H1 (cell line): ENCODE measurements at regions not wholly inside any gene's neighbourhood (a gene's known extent, or its start where the extent isn't known, plus 50 kb on each side); places are given as distances from the start of the nearest gene placed in this dataset.

Experiments
- CTCF ChIA-PET: fragments of 300-600 bp; sonication (Branson Sonifier 250); formaldehyde crosslinking; loops from one replicate; lab custom pipeline; 2021; ENCODE audit not compliant: partially characterized antibody; lab: Charles Lee
- POLR2A ChIA-PET: fragments of 300-600 bp; sonication (Branson Sonifier 250); formaldehyde crosslinking; loops from one replicate; lab custom pipeline; 2021; ENCODE audit warnings: inconsistent platforms; ENCODE audit not compliant: partially characterized antibody; lab: Charles Lee
- DNase-seq, 2 experiments: peaks; one replicate each; pipeline versions ENCODE4 v3.0.0 to v3.0.0-alpha.2; 2010 to 2022; ENCODE audit warnings: low spot score in 2 of 2, low read depth in 1 of 2, mixed read lengths in 1 of 2
- FAIRE-seq: peaks from 2 replicates; lab custom pipeline; 2011; peaks lifted over from hg19 to GRCh38; lab: Jason Lieb, UNC
- H2AFZ ChIP-seq: 2 replicates; pipeline ENCODE4 v1.8.1; 2012; ENCODE audit warnings: low read length, inconsistent platforms
- H2AK5ac ChIP-seq: 2 replicates; pipeline ENCODE4 v1.6.1; 2013; ENCODE audit warnings: low read depth, low read length
- H2BK120ac ChIP-seq: replicated peaks from 2 replicates; pipeline ENCODE3; 2013; ENCODE audit warnings: low read depth, low read length, inconsistent platforms
- H2BK12ac ChIP-seq: 2 replicates; pipeline ENCODE4 v1.6.1; 2013; ENCODE audit warnings: low read depth, low read length
- H2BK15ac ChIP-seq: 2 replicates; pipeline ENCODE4 v1.6.1; 2013; ENCODE audit warnings: low read length
- H2BK20ac ChIP-seq: 2 replicates; pipeline ENCODE4 v1.6.1; 2013; ENCODE audit warnings: low read length
- H2BK5ac ChIP-seq: 2 replicates; pipeline ENCODE4 v1.6.1; 2013; ENCODE audit warnings: low read depth, low read length
- H3K14ac ChIP-seq: 2 replicates; pipeline ENCODE4 v1.6.1; 2013; ENCODE audit warnings: inconsistent platforms; ENCODE audit not compliant: insufficient read length
- H3K18ac ChIP-seq: 2 replicates; pipeline ENCODE4 v1.6.1; 2013; ENCODE audit warnings: low read length; ENCODE audit errors: extremely low read depth
- H3K23ac ChIP-seq: 2 replicates; pipeline ENCODE4 v1.6.1; 2013; ENCODE audit warnings: inconsistent platforms; ENCODE audit not compliant: insufficient read length
- H3K23me2 ChIP-seq: 2 replicates; pipeline ENCODE4 v1.6.1; 2013; ENCODE audit warnings: low read depth, low read length
- H3K27ac ChIP-seq: 2 replicates; pipeline ENCODE4 v1.6.1; 2011; ENCODE audit warnings: low read depth, low read length, inconsistent platforms
- H3K27me3 ChIP-seq, 4 experiments: replicated peaks in 1 of 4; 1 replicate in 1 of 4; 2 replicates in 3 of 4; pipeline versions ENCODE4 v1.6.1 to v1.8.1; 2011 to 2013; ENCODE audit warnings: low read length in 3 of 4, mild to moderate bottlenecking in 3 of 4, inconsistent platforms in 2 of 4, mixed read lengths in 2 of 4, moderate library complexity in 1 of 4; ENCODE audit not compliant: control insufficient read depth in 3 of 4, insufficient read depth in 3 of 4; ENCODE audit errors: extremely low read depth in 1 of 4
- H3K36me3 ChIP-seq, 4 experiments: 2 replicates each; pipeline versions ENCODE4 v1.6.1 to v1.8.1; 2011 to 2013; ENCODE audit warnings: mild to moderate bottlenecking in 4 of 4, low read length in 3 of 4, moderate library complexity in 2 of 4, control low read depth in 1 of 4, inconsistent platforms in 1 of 4; ENCODE audit not compliant: insufficient read depth in 4 of 4, control insufficient read depth in 2 of 4
- H3K4ac ChIP-seq: replicated peaks from 2 replicates; pipeline ENCODE3; 2013; ENCODE audit warnings: low read length, low read depth, mixed read lengths, inconsistent platforms; ENCODE audit not compliant: insufficient read length
- H3K4me1 ChIP-seq, 4 experiments: replicated peaks in 1 of 4; 1 replicate in 1 of 4; 2 replicates in 3 of 4; pipeline versions ENCODE4 v1.6.1 to v1.8.1; 2011 to 2013; ENCODE audit warnings: low read length in 3 of 4, inconsistent platforms in 2 of 4, mixed read lengths in 1 of 4; ENCODE audit not compliant: insufficient read depth in 4 of 4, control insufficient read depth in 3 of 4
- H3K4me2 ChIP-seq, 2 experiments: 2 replicates each; pipeline versions ENCODE4 v1.6.1 to v1.8.1; 2011 to 2013; ENCODE audit warnings: low read depth in 2 of 2, low read length in 2 of 2, control low read depth in 1 of 2, inconsistent platforms in 1 of 2, mild to moderate bottlenecking in 1 of 2; ENCODE audit not compliant: insufficient read depth in 1 of 2
- H3K4me3 ChIP-seq, 4 experiments: fragments of 200-600, 300-600 bp in 1 of 4; sonication (generic), shearing (Covaris generic), sonication (Bioruptor Twin) in 1 of 4; 2 replicates each; pipeline versions ENCODE4 v1.5.1 to v1.8.1; 2011 to 2016; ENCODE audit warnings: low read length in 4 of 4, low read depth in 3 of 4, control low read depth in 2 of 4, inconsistent platforms in 2 of 4, mild to moderate bottlenecking in 2 of 4, mixed read lengths in 1 of 4, moderate library complexity in 1 of 4; ENCODE audit not compliant: insufficient read depth in 2 of 4; ENCODE audit errors: extremely low read depth in 1 of 4
- H3K56ac ChIP-seq: replicated peaks from 2 replicates; pipeline ENCODE3; 2013; ENCODE audit warnings: low read depth, mild to moderate bottlenecking, mixed read lengths, low read length, inconsistent platforms; ENCODE audit not compliant: insufficient read length
- H3K79me1 ChIP-seq: 2 replicates; pipeline ENCODE4 v1.6.1; 2013; ENCODE audit warnings: low read depth, low read length, control low read depth
- H3K79me2 ChIP-seq, 2 experiments: 2 replicates each; pipeline versions ENCODE4 v1.6.1 to v1.8.1; 2012 to 2013; ENCODE audit warnings: low read length in 2 of 2, mild to moderate bottlenecking in 2 of 2, inconsistent platforms in 1 of 2; ENCODE audit not compliant: insufficient read depth in 2 of 2, control insufficient read depth in 1 of 2
- H3K9ac ChIP-seq, 4 experiments: replicated peaks in 1 of 4; 1 replicate in 1 of 4; 2 replicates in 3 of 4; pipeline versions ENCODE4 v1.6.1 to v1.8.1; 2011 to 2013; ENCODE audit warnings: low read depth in 3 of 4, low read length in 3 of 4, control low read depth in 2 of 4, mild to moderate bottlenecking in 2 of 4, moderate library complexity in 2 of 4, inconsistent platforms in 1 of 4; ENCODE audit errors: extremely low read depth in 1 of 4
- H3K9me3 ChIP-seq, 2 experiments: 2 replicates each; pipeline versions ENCODE4 v1.6.1 to v1.8.1; 2012 to 2013; ENCODE audit warnings: mild to moderate bottlenecking in 2 of 2, moderate library complexity in 2 of 2, control low read depth in 1 of 2, inconsistent platforms in 1 of 2, low read depth in 1 of 2, low read length in 1 of 2, mixed read lengths in 1 of 2; ENCODE audit not compliant: insufficient read depth in 2 of 2
- H4K20me1 ChIP-seq, 2 experiments: replicated peaks in 1 of 2; 2 replicates each; pipeline versions ENCODE3 to v1.8.1; 2011 to 2013; ENCODE audit warnings: inconsistent platforms in 2 of 2, low read length in 2 of 2, mild to moderate bottlenecking in 1 of 2; ENCODE audit not compliant: insufficient read depth in 2 of 2, control insufficient read depth in 1 of 2
- H4K5ac ChIP-seq: 2 replicates; pipeline ENCODE4 v1.6.1; 2013; ENCODE audit warnings: low read length, low read depth, mixed read lengths, inconsistent platforms; ENCODE audit not compliant: insufficient read length
- H4K8ac ChIP-seq: 2 replicates; pipeline ENCODE4 v1.8.0; 2013; ENCODE audit warnings: mild to moderate bottlenecking, moderate library complexity, low read length, inconsistent platforms; ENCODE audit not compliant: insufficient read depth; ENCODE audit errors: extremely low read depth
- H4K91ac ChIP-seq: replicated peaks from 2 replicates; pipeline ENCODE3; 2013; ENCODE audit warnings: low read length, mixed read lengths, inconsistent platforms; ENCODE audit not compliant: insufficient read length
- BACH1 ChIP-seq: IDR thresholded peaks from 2 replicates; pipeline ENCODE4 v1.6.1; 2012; ENCODE audit warnings: low read length, improper control_type of control experiment
- CBX5 ChIP-seq: fragments of 300-800, 300-1000 bp; sonication (generic); IDR thresholded peaks from 2 replicates; pipeline ENCODE4 v1.7.1; 2016; ENCODE audit warnings: antibody characterized with exemption, low read length, low read depth
- CBX8 ChIP-seq: fragments of 300-800, 300-1000 bp; sonication (generic); IDR thresholded peaks from 2 replicates; pipeline ENCODE4 v1.7.1; 2016; ENCODE audit warnings: low read depth, low read length, borderline replicate concordance
- CEBPB ChIP-seq: IDR thresholded peaks from 2 replicates; pipeline ENCODE4 v1.6.1; 2012; ENCODE audit warnings: low read depth, low read length
- EGR1 ChIP-seq: IDR thresholded peaks from 2 replicates; pipeline ENCODE4 v1.6.1; 2011; ENCODE audit warnings: low read depth, low read length, borderline replicate concordance
- EZH2 ChIP-seq: fragments of 200-600 bp; sonication (generic); IDR thresholded peaks from 2 replicates; pipeline ENCODE4 v1.7.1; 2012; ENCODE audit warnings: low read depth, mild to moderate bottlenecking, moderate library complexity, low read length, inconsistent platforms; ENCODE audit not compliant: severe bottlenecking
- NRF1 ChIP-seq: IDR thresholded peaks from 2 replicates; pipeline ENCODE4 v1.6.1; 2011; ENCODE audit warnings: mild to moderate bottlenecking, low read depth, low read length, improper control_type of control experiment
- TAF7 ChIP-seq: optimal IDR thresholded peaks from 2 replicates; pipeline ENCODE3; 2011; ENCODE audit warnings: low read depth, mild to moderate bottlenecking, inconsistent platforms, low read length, moderate library complexity, borderline replicate concordance
- TCF12 ChIP-seq: IDR thresholded peaks from 2 replicates; pipeline ENCODE4 v1.6.1; 2011; ENCODE audit warnings: low read depth, mild to moderate bottlenecking, low read length
- WGBS, 2 experiments: shearing (Covaris generic) in 1 of 2; methylation state at CpG; one replicate each; pipeline versions ENCODE4 v1.1.6 to v1.1.7; 2013 to 2015; ENCODE audit warnings: low lambda C conversion rate in 2 of 2, mixed read lengths in 2 of 2, inconsistent platforms in 1 of 2, low coverage in 1 of 2, missing lambda C conversion rate in 1 of 2; ENCODE audit not compliant: insufficient replicate concordance in 2 of 2, insufficient coverage in 1 of 2, insufficient read length in 1 of 2; ENCODE audit errors: extremely low coverage in 1 of 2, missing lambda C conversion rate in 1 of 2; 5-methylcytosine and 5-hydroxymethylcytosine counted together
- TF ChIP-seq, protein P1 (sequence below): IDR thresholded peaks from 2 replicates; pipeline ENCODE4 v1.6.1; 2012; ENCODE audit warnings: inconsistent platforms

DNA sequence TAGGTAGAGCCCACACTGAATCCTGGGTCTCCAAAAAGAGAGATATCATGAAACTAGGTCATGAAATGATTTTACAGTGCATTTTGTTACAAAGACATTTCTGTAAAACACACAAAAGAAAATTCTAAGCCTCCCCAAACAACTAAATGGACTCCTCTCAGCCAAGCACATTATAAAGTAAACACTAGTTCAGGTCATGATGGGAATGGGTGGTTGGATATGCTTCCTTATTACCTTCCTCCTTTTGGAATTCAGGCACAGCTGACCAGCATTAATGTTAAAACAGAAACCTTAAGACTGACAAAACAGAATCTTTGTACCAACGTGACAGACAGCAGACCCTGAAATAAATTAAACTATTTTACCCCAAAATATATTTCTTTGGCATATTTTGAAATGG lies 87.9 kb upstream of the NPY2R start:
- no peak overlapping the region for H2AFZ ChIP-seq
- H3K27ac ChIP-seq: no peak overlapping the region
- H3K4ac ChIP-seq: no peak overlapping the region
- no peaks in the 10 kb centered on the region for H3K27me3 ChIP-seq
- FAIRE-seq (no peak), DNase-seq (no peak)
- peaks cover 0 to 7% (median 3%) of the 10 kb centered on the region in 4 experiments; a peak in 4 of 7 replicates for H3K4me1 ChIP-seq
- H2BK12ac ChIP-seq: no peak overlapping the region
- no peak overlapping the region for H2BK120ac ChIP-seq
- H3K9me3 ChIP-seq: peaks cover 5 to 17% of the 10 kb centered on the region in 2 experiments; a peak in 3 of 4 replicates
- H3K23me2 ChIP-seq: no peaks in the 10 kb centered on the region; the same call in 1 of the 2 replicates
- no peak overlapping the region for H3K4me3 ChIP-seq
- WGBS, 2 experiments: 95% methylated on average over 1 of the region's 1 CpG; no CpG with 5 or more reads in 1 of the 2 experiments
- H3K4me2 ChIP-seq: no peak overlapping the region
- POLR2A ChIA-PET: no interaction called here
- H3K18ac ChIP-seq: no peak overlapping the region
- no peaks in the 10 kb centered on the region for H3K79me2 ChIP-seq
- CTCF ChIA-PET: interaction anchor here (0.7 kb wide), 1 partner anchor 60 kb away, joined by 3 read pairs; no protein-coding TSS in a partner anchor
- no peaks in the 10 kb centered on the region for H4K20me1 ChIP-seq
- no peak overlapping the region for H3K14ac ChIP-seq
- no peak overlapping the region for H3K56ac ChIP-seq
- no peak overlapping the region for H4K8ac ChIP-seq
- no peak overlapping the region for H2BK20ac ChIP-seq
- H4K91ac ChIP-seq: no peak overlapping the region
- no peak overlapping the region for H4K5ac ChIP-seq
- no peaks in the 10 kb centered on the region; a peak in 1 of 8 replicates for H3K36me3 ChIP-seq
- H3K23ac ChIP-seq: no peak overlapping the region
- H2BK15ac ChIP-seq: no peak overlapping the region
- H2AK5ac ChIP-seq: no peak overlapping the region
- H3K79me1 ChIP-seq: no peaks in the 10 kb centered on the region
- TF ChIP-seq, protein P1, sequence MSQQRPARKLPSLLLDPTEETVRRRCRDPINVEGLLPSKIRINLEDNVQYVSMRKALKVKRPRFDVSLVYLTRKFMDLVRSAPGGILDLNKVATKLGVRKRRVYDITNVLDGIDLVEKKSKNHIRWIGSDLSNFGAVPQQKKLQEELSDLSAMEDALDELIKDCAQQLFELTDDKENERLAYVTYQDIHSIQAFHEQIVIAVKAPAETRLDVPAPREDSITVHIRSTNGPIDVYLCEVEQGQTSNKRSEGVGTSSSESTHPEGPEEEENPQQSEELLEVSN: no peak
- TF ChIP-seq NRF1: no peak
- no peak for TF ChIP-seq EZH2
- no peak for TF ChIP-seq CBX5
- TF ChIP-seq BACH1: no peak
- no peak for TF ChIP-seq CEBPB
- TF ChIP-seq TCF12: no peak
- TF ChIP-seq EGR1: no peak
- no peak for TF ChIP-seq CBX8
- TF ChIP-seq TAF7: no peak
- H3K9ac ChIP-seq: no peak overlapping the region
- H2BK5ac ChIP-seq: no peak overlapping the region
